KMS-11 (cell line): ENCODE measurements at regions not wholly inside any gene's neighbourhood (a gene's known extent, or its start where the extent isn't known, plus 50 kb on each side); places are given as distances from the start of the nearest gene placed in this dataset.

Experiments
- H2AFZ ChIP-seq: fragments of 200-600 bp; sonication (generic); 2 replicates; pipeline ENCODE4 v1.6.1; 2016; ENCODE audit warnings: antibody characterized with exemption, mixed run types, low read depth
- H3K27ac ChIP-seq: fragments of 200-600 bp; sonication (generic); 2 replicates; pipeline ENCODE4 v1.6.1; 2016; ENCODE audit warnings: mild to moderate bottlenecking, mixed run types
- H3K27me3 ChIP-seq: fragments of 200-600 bp; sonication (generic); 2 replicates; pipeline ENCODE4 v1.6.1; 2017; ENCODE audit warnings: mild to moderate bottlenecking, low read depth, mixed run types, moderate library complexity; ENCODE audit not compliant: insufficient read depth
- H3K36me3 ChIP-seq: fragments of 200-600 bp; sonication (generic); 2 replicates; pipeline ENCODE4 v1.6.1; 2017; ENCODE audit warnings: mild to moderate bottlenecking, mixed run types; ENCODE audit not compliant: insufficient read depth
- H3K4me1 ChIP-seq: fragments of 200-600 bp; sonication (generic); 2 replicates; pipeline ENCODE4 v1.6.1; 2016; ENCODE audit warnings: mild to moderate bottlenecking, low read depth, mixed run types; ENCODE audit not compliant: poor library complexity, severe bottlenecking
- H3K4me2 ChIP-seq: fragments of 200-600 bp; sonication (generic); 2 replicates; pipeline ENCODE4 v1.7.0; 2016; ENCODE audit warnings: mild to moderate bottlenecking, mixed run types
- H3K4me3 ChIP-seq: fragments of 200-600 bp; sonication (generic); IDR thresholded peaks from 2 replicates; pipeline ENCODE4 v1.6.1; 2017; ENCODE audit warnings: low read depth, low read length, mixed read lengths; ENCODE audit not compliant: insufficient read depth
- H3K79me2 ChIP-seq: fragments of 200-600 bp; sonication (generic); 2 replicates; pipeline ENCODE4 v1.6.1; 2016; ENCODE audit warnings: low read depth, mixed run types; ENCODE audit not compliant: insufficient read depth
- H3K9ac ChIP-seq: fragments of 200-600 bp; sonication (generic); 2 replicates; pipeline ENCODE4 v1.6.1; 2016; ENCODE audit warnings: mild to moderate bottlenecking, mixed run types
- H4K20me1 ChIP-seq: fragments of 200-600 bp; sonication (generic); 2 replicates; pipeline ENCODE4 v1.6.1; 2016; ENCODE audit warnings: mild to moderate bottlenecking, mixed run types; ENCODE audit not compliant: insufficient read depth
- TF ChIP-seq, protein P1 (sequence below): fragments of 200-600 bp; sonication (generic); conservative IDR thresholded peaks from 2 replicates; pipeline ENCODE4 v1.6.1; 2017; ENCODE audit warnings: low read depth, mild to moderate bottlenecking, antibody characterized with exemption, low read length, moderate library complexity, mixed read lengths

DNA sequence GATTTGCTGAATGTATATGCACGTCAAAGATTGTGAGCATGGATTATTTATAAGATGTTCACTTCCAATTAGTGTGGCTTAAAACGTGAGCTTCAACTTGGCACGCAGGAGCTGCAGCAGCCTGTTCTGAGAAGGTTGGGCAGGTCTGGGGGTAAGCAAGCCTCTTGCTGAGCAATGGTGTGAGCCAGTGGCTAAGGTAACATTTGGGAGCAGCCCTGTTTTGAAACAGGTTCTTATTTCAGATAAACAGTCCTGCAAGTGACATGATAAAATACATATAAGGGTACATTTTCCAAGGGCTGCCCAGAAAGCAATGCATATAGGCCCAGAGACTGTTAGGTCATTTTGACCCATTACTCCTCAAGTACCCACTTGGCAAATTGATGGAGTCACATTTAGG is 415.3 kb downstream of the ZNF521 start:
- Histone ChIP-seq H3K27me3 (no peaks in the 10 kb centered on the region), H4K20me1 (no peaks in the 10 kb centered on the region), H3K4me3 (no peak overlapping the region), H3K36me3 (no peaks in the 10 kb centered on the region), H3K9ac (no peak overlapping the region), H3K4me1 (no peaks in the 10 kb centered on the region), H3K27ac (no peak overlapping the region), H3K4me2 (no peak overlapping the region), H2AFZ (no peak overlapping the region), H3K79me2 (no peaks in the 10 kb centered on the region)
- TF ChIP-seq, protein P1, sequence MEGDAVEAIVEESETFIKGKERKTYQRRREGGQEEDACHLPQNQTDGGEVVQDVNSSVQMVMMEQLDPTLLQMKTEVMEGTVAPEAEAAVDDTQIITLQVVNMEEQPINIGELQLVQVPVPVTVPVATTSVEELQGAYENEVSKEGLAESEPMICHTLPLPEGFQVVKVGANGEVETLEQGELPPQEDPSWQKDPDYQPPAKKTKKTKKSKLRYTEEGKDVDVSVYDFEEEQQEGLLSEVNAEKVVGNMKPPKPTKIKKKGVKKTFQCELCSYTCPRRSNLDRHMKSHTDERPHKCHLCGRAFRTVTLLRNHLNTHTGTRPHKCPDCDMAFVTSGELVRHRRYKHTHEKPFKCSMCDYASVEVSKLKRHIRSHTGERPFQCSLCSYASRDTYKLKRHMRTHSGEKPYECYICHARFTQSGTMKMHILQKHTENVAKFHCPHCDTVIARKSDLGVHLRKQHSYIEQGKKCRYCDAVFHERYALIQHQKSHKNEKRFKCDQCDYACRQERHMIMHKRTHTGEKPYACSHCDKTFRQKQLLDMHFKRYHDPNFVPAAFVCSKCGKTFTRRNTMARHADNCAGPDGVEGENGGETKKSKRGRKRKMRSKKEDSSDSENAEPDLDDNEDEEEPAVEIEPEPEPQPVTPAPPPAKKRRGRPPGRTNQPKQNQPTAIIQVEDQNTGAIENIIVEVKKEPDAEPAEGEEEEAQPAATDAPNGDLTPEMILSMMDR = no peak

DNA sequence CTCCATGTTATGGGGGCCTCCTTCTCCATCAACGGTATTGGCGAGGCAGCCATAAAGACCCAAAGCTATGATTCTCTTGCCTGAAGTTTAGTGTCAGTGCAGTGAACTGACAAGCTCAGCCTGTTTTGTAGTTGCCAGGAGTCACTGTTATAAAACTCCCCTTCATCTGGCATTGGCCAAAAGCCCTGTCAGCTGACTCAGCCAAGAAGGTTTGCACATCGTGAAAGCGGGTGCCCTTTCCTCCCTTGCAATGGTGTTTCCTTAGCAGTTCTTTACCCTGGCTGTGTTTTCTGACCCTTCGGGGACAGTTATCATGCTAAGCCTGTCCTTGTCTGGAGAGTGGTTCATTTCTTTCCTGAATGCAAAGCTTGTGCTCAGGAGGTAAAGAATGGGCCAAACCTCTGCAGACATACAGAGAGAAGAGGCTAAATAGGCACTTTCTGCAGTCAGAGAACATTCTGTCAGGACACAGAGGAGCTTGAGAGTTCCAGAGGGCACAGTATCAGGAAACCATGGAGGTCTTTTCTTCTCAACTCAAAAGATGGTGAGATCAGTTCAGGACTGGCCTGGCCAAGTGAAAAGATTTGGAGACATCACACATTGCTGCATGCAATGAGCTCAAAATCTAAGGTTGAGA is 414.2 kb downstream of the ZNF521 start:
- Histone ChIP-seq H2AFZ (no peak overlapping the region), H3K79me2 (no peaks in the 10 kb centered on the region), H3K27ac (no peak overlapping the region), H4K20me1 (no peaks in the 10 kb centered on the region), H3K36me3 (no peaks in the 10 kb centered on the region), H3K4me1 (no peaks in the 10 kb centered on the region), H3K9ac (no peak overlapping the region), H3K4me2 (no peak overlapping the region), H3K4me3 (no peak overlapping the region), H3K27me3 (no peaks in the 10 kb centered on the region)
- TF ChIP-seq, protein P1 = no peak

DNA sequence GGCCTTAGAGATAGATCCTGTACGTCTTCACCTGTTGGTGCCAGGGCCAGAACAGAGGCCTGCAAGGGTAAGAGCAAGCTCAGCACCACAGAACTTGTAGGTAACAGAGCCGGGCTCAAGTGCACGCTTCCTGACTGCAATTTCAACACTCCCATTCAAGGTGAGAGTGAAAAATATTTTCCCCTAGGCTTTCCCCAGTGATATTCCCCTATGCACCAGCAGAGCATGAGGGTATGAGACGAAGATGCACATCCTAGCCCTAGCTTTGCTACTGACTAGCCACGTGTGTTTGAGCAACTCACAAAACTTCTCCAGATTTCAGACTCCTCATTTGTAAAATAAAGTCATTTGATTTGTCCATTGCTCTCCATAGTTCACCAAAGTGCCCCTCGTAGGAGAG is 411.6 kb downstream of the ZNF521 start:
- TF ChIP-seq, protein P1 = no peak
- Histone ChIP-seq H3K79me2 (no peaks in the 10 kb centered on the region), H3K4me1 (no peaks in the 10 kb centered on the region), H3K4me3 (no peak overlapping the region), H3K27me3 (no peaks in the 10 kb centered on the region), H3K36me3 (no peaks in the 10 kb centered on the region), H3K4me2 (no peak overlapping the region), H4K20me1 (no peaks in the 10 kb centered on the region), H2AFZ (no peak overlapping the region), H3K9ac (no peak overlapping the region), H3K27ac (no peak overlapping the region)

DNA sequence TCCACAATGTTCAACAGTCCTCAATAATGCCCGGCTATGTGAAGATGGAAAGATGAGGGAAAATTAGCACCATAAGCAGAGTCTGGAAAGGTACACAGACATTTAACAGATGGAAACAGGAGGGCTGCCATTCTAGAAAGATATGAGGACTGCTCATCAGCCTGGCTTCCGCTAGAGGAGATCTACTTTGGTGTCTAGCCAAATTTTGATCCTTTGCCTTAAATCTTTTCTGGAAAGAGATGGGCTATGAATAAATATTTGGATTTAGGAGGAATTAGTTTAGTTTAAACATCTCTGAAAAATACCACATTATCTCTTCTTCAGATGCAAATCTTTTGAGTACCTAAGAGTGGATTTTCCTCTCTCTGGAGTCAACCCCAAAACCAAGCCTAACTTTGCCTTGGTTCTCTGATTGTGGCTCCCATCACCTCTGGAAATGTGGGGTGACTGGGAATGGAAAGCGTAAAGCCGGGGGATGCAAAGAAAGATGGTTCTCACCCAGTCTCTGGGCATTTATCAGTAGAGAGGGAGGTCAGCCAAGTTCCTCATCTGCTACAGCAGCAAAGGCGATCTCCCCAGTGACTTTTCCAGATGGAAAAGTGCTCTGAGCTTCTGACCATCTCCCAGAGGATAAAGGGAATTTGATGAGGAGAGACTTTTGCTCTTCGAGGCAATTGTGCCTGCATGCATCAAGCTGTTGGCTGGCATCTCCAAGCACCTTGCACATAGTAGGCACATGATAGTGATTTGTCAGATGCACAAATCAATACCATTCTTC is 410.6 kb downstream of the ZNF521 start:
- Histone ChIP-seq H4K20me1 (no peaks in the 10 kb centered on the region), H3K27me3 (no peaks in the 10 kb centered on the region), H3K4me3 (no peak overlapping the region), H3K79me2 (no peaks in the 10 kb centered on the region), H3K4me1 (no peaks in the 10 kb centered on the region), H3K36me3 (no peaks in the 10 kb centered on the region), H3K4me2 (no peak overlapping the region), H3K27ac (no peak overlapping the region), H3K9ac (no peak overlapping the region), H2AFZ (no peak overlapping the region)
- TF ChIP-seq, protein P1 = no peak
